Activated naive CD4-positive, alpha-beta T cell treated with anti-CD3 and anti-CD28 coated beads, Interleukin-2, amount 10 ng/mL, durations not matched to agents 7 days and 5 days (primary cell): ENCODE measurements at regions not wholly inside any gene's neighbourhood (a gene's known extent, or its start where the extent isn't known, plus 50 kb on each side); places are given as distances from the start of the nearest gene placed in this dataset.
"Not testable (repeated sequence)": the region's sequence is repeated elsewhere in the genome, so short reads cannot be mapped to it uniquely, and the experiment has no call there.

Experiments
- CTCF ChIA-PET: fragments of 350-600 bp; sonication (Branson Sonifier 250); formaldehyde crosslinking; loops from one replicate; lab custom pipeline; 2021; ENCODE audit warnings: antibody characterized with exemption; lab: Charles Lee
- DNase-seq: peaks from one replicate; pipeline ENCODE4 v3.0.0-alpha.2; 2020
- H3K27ac Mint-ChIP-seq: one replicate; pipeline ENCODE4 v1.8.0; 2021; ENCODE audit warnings: mild to moderate bottlenecking, moderate library complexity, mixed read lengths
- H3K27me3 Mint-ChIP-seq: one replicate; pipeline ENCODE4 v1.8.0; 2021; ENCODE audit warnings: mild to moderate bottlenecking, mixed read lengths
- H3K36me3 Mint-ChIP-seq: one replicate; pipeline ENCODE4 v1.8.0; 2021; ENCODE audit warnings: mixed read lengths
- H3K4me1 Mint-ChIP-seq: one replicate; pipeline ENCODE4 v1.8.0; 2021; ENCODE audit warnings: mixed read lengths
- H3K4me3 Mint-ChIP-seq: one replicate; pipeline ENCODE4 v1.8.0; 2021; ENCODE audit warnings: mild to moderate bottlenecking, moderate library complexity, mixed read lengths
- H3K9me3 Mint-ChIP-seq: one replicate; pipeline ENCODE4 v1.8.0; 2021; ENCODE audit warnings: mixed read lengths

DNA sequence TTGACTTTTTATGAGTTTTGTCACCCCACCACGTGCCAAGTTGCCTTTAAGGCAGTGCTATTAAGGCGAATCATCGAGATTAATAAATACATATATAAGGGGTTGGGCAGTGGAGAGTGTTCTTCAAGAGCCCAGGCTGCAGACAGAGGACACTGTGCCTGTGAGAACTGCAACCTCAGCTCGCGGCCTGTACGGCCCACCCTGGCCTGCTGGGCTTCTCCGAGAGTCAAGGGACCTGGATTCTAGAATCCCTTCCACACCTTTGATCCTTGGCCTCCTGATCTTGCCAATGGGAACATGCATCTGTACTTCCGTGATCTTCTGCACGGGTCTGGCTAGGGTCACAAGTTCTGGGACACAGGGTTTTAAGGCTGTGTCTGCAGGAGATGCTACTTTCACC, 54.5 kb downstream of the IRX5 start:
- no peak for DNase-seq
- no peaks in the 10 kb centered on the region for H3K36me3 Mint-ChIP-seq
- H3K4me1 Mint-ChIP-seq: no peaks in the 10 kb centered on the region
- no peak overlapping the region for H3K4me3 Mint-ChIP-seq
- H3K9me3 Mint-ChIP-seq: no peaks in the 10 kb centered on the region
- no peak overlapping the region for H3K27ac Mint-ChIP-seq
- CTCF ChIA-PET: no interaction called here
- H3K27me3 Mint-ChIP-seq: no peaks in the 10 kb centered on the region

DNA sequence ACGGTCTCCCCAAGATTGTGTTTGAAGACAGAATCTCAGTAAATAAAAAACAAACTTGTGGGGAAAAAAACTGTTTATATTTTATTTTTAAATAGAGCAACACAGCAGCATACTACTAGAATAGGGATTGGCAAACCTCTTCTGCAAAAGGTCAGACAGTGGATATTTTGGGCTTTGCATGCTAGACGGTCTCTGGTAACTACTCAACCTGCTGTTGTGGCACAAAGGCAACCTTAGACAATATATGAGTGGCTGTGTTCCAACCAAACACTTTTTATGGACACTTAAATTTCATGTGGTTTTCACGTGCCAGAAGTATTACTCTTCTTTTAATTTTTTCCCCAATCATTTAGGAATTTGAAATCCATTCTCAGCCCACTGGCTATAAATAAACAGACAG, 55.0 kb downstream of the IRX5 start:
- no peaks in the 10 kb centered on the region for H3K9me3 Mint-ChIP-seq
- H3K4me3 Mint-ChIP-seq: no peak overlapping the region
- DNase-seq: no peak
- CTCF ChIA-PET: no interaction called here
- H3K36me3 Mint-ChIP-seq: no peaks in the 10 kb centered on the region
- no peak overlapping the region for H3K27ac Mint-ChIP-seq
- no peaks in the 10 kb centered on the region for H3K27me3 Mint-ChIP-seq
- H3K4me1 Mint-ChIP-seq: no peaks in the 10 kb centered on the region

GRCh38 chr16:54986409-54986808, 55.7 kb downstream of the IRX5 start:
- Mint-ChIP-seq H3K27me3 (no peaks in the 10 kb centered on the region), H3K27ac (no peak overlapping the region), H3K4me3 (no peak overlapping the region), H3K4me1 (no peaks in the 10 kb centered on the region), H3K36me3 (no peaks in the 10 kb centered on the region), H3K9me3 (no peaks in the 10 kb centered on the region)
- CTCF ChIA-PET: no interaction called here
- no peak for DNase-seq

GRCh38 chr16:54987081-54987480, 56.4 kb downstream of the IRX5 start:
- no peak for DNase-seq
- no peaks in the 10 kb centered on the region for H3K9me3 Mint-ChIP-seq
- no peaks in the 10 kb centered on the region for H3K27me3 Mint-ChIP-seq
- H3K4me3 Mint-ChIP-seq: no peak overlapping the region
- no peak overlapping the region for H3K27ac Mint-ChIP-seq
- no peaks in the 10 kb centered on the region for H3K4me1 Mint-ChIP-seq
- H3K36me3 Mint-ChIP-seq: no peaks in the 10 kb centered on the region
- CTCF ChIA-PET: no interaction called here

GRCh38 chr16:54991525-54991924, 60.9 kb downstream of the IRX5 start:
- Mint-ChIP-seq H3K4me3 (no peak overlapping the region), H3K27me3 (peaks cover 4% of the 10 kb centered on the region), H3K9me3 (no peaks in the 10 kb centered on the region), H3K4me1 (no peaks in the 10 kb centered on the region), H3K27ac (no peak overlapping the region), H3K36me3 (no peaks in the 10 kb centered on the region)
- CTCF ChIA-PET: no interaction called here
- DNase-seq: no peak

GRCh38 chr16:54991946-54992345, 61.3 kb downstream of the IRX5 start:
- H3K36me3 Mint-ChIP-seq, H3K27ac Mint-ChIP-seq, CTCF ChIA-PET, DNase-seq, H3K4me3 Mint-ChIP-seq, H3K9me3 Mint-ChIP-seq, H3K4me1 Mint-ChIP-seq, H3K27me3 Mint-ChIP-seq: not testable (repeated sequence)

- Mint-ChIP-seq H3K4me3 (no peak overlapping the region), H3K27me3 (peaks cover 4% of the 10 kb centered on the region), H3K4me1 (no peaks in the 10 kb centered on the region), H3K9me3 (no peaks in the 10 kb centered on the region), H3K36me3 (no peaks in the 10 kb centered on the region), H3K27ac (no peak overlapping the region)
- no peak for DNase-seq
- CTCF ChIA-PET: no interaction called here
These were observed 62.6 kb downstream of the IRX5 start for GRCh38 chr16:54993106-54993895.

DNA sequence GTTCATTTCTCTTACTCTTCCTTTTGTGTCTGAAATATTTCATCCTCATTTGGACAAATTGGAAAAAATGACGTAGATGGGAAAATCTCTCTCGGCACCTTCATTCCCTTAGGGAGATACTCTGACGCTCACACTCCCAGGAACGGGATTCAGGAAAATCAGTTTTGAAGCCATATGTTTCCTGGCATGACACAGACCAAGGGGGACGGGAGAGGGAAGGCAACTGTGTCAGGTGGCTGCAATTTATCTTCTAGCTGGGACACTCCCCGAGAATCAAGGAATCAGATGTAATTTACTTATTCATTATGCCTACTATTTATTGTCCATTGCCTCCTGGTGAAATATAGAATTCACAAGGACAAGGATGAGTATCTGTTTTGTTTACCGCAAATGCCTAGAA, 65.5 kb downstream of the IRX5 start:
- DNase-seq: no peak
- Mint-ChIP-seq H3K27ac (no peak overlapping the region), H3K27me3 (peaks cover 4% of the 10 kb centered on the region), H3K36me3 (no peaks in the 10 kb centered on the region), H3K9me3 (no peaks in the 10 kb centered on the region), H3K4me3 (no peak overlapping the region), H3K4me1 (no peaks in the 10 kb centered on the region)
- CTCF ChIA-PET: no interaction called here

- no peak for DNase-seq
- CTCF ChIA-PET: no interaction called here
- Mint-ChIP-seq H3K36me3 (no peaks in the 10 kb centered on the region), H3K9me3 (no peaks in the 10 kb centered on the region), H3K27me3 (no peaks in the 10 kb centered on the region), H3K4me3 (no peak overlapping the region), H3K27ac (no peak overlapping the region), H3K4me1 (no peaks in the 10 kb centered on the region)
These were observed 68.2 kb downstream of the IRX5 start for GRCh38 chr16:54998834-54999233.

GRCh38 chr16:54999481-54999880, 68.8 kb downstream of the IRX5 start:
- Mint-ChIP-seq H3K27me3 (no peaks in the 10 kb centered on the region), H3K4me1 (no peaks in the 10 kb centered on the region), H3K4me3 (no peak overlapping the region), H3K27ac (no peak overlapping the region), H3K36me3 (no peaks in the 10 kb centered on the region), H3K9me3 (no peaks in the 10 kb centered on the region)
- CTCF ChIA-PET: no interaction called here
- no peak for DNase-seq

GRCh38 chr16:55000595-55000994, 69.9 kb downstream of the IRX5 start:
- H3K27me3 Mint-ChIP-seq: no peaks in the 10 kb centered on the region
- CTCF ChIA-PET: no interaction called here
- H3K4me1 Mint-ChIP-seq: no peaks in the 10 kb centered on the region
- no peaks in the 10 kb centered on the region for H3K9me3 Mint-ChIP-seq
- no peaks in the 10 kb centered on the region for H3K36me3 Mint-ChIP-seq
- no peak for DNase-seq
- H3K27ac Mint-ChIP-seq: no peak overlapping the region
- H3K4me3 Mint-ChIP-seq: no peak overlapping the region

GRCh38 chr16:55001931-55002330, 71.3 kb downstream of the IRX5 start:
- CTCF ChIA-PET: no interaction called here
- no peaks in the 10 kb centered on the region for H3K4me1 Mint-ChIP-seq
- no peak for DNase-seq
- no peak overlapping the region for H3K27ac Mint-ChIP-seq
- H3K27me3 Mint-ChIP-seq: no peaks in the 10 kb centered on the region
- H3K36me3 Mint-ChIP-seq: no peaks in the 10 kb centered on the region
- H3K9me3 Mint-ChIP-seq: no peaks in the 10 kb centered on the region
- H3K4me3 Mint-ChIP-seq: no peak overlapping the region

- Mint-ChIP-seq H3K4me1 (no peaks in the 10 kb centered on the region), H3K27me3 (no peaks in the 10 kb centered on the region), H3K36me3 (no peaks in the 10 kb centered on the region), H3K4me3 (no peak overlapping the region), H3K27ac (no peak overlapping the region), H3K9me3 (no peaks in the 10 kb centered on the region)
- CTCF ChIA-PET: no interaction called here
- DNase-seq: no peak
These were observed 71.8 kb downstream of the IRX5 start for GRCh38 chr16:55002419-55002818.

GRCh38 chr16:55003306-55003705, 72.6 kb downstream of the IRX5 start:
- H3K9me3 Mint-ChIP-seq: no peaks in the 10 kb centered on the region
- DNase-seq: no peak
- CTCF ChIA-PET: no interaction called here
- no peaks in the 10 kb centered on the region for H3K27me3 Mint-ChIP-seq
- no peak overlapping the region for H3K27ac Mint-ChIP-seq
- H3K4me1 Mint-ChIP-seq: no peaks in the 10 kb centered on the region
- no peak overlapping the region for H3K4me3 Mint-ChIP-seq
- H3K36me3 Mint-ChIP-seq: no peaks in the 10 kb centered on the region

- Mint-ChIP-seq H3K36me3 (no peaks in the 10 kb centered on the region), H3K27me3 (no peaks in the 10 kb centered on the region), H3K4me3 (no peak overlapping the region), H3K9me3 (no peaks in the 10 kb centered on the region), H3K4me1 (no peaks in the 10 kb centered on the region), H3K27ac (no peak overlapping the region)
- no peak for DNase-seq
- CTCF ChIA-PET: no interaction called here
These were observed 73.3 kb downstream of the IRX5 start for GRCh38 chr16:55003916-55004315.

GRCh38 chr16:55007504-55007903, 76.8 kb downstream of the IRX5 start:
- CTCF ChIA-PET: no interaction called here
- Mint-ChIP-seq H3K9me3 (no peaks in the 10 kb centered on the region), H3K27ac (no peak overlapping the region), H3K4me1 (no peaks in the 10 kb centered on the region), H3K36me3 (no peaks in the 10 kb centered on the region), H3K4me3 (no peak overlapping the region), H3K27me3 (no peaks in the 10 kb centered on the region)
- DNase-seq: no peak
